HG03558 (cell line): ENCODE measurements at regions not wholly inside any gene's neighbourhood (a gene's known extent, or its start where the extent isn't known, plus 50 kb on each side); places are given as distances from the start of the nearest gene placed in this dataset.
"Not testable (repeated sequence)": the region's sequence is repeated elsewhere in the genome, so short reads cannot be mapped to it uniquely, and the experiment has no call there.

Experiments
- ATAC-seq: cut with Tn5 transposase; IDR thresholded peaks from one replicate; pipeline ENCODE4 v1.9.1; 2021; ENCODE audit warnings: moderate number of reproducible peaks; ENCODE audit not compliant: unreplicated experiment; ENCODE audit errors: extremely low read depth

- ATAC-seq, result peak; percentile 98
Observed at GRCh38 chr6:25147223-25147622, 132.0 kb upstream of the CARMIL1 start.

GRCh38 chr6:25150031-25150430 lies 129.1 kb upstream of the CARMIL1 start:
- ATAC-seq, result no peak

DNA sequence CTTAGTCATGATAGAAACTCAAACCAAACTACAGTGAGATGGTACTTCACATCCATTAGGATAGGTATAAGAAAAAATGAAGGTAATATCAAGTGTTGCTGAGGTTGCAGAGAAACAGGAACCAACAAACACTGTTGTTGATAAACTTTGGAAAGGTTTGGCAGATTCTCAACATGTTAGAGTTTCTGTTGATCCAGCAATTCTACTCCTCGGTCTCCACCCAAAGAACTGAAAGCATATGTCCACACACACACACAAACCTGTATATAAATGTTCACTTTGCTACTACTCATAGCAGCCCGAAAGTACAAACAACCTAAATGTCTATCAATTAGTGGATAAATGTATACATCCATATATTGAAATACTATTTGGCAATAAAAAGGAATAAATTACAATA lies 128.3 kb upstream of the CARMIL1 start:
- no peak for ATAC-seq

- ATAC-seq, result no peak
Observed at GRCh38 chr6:25153079-25153478, 126.1 kb upstream of the CARMIL1 start.

DNA sequence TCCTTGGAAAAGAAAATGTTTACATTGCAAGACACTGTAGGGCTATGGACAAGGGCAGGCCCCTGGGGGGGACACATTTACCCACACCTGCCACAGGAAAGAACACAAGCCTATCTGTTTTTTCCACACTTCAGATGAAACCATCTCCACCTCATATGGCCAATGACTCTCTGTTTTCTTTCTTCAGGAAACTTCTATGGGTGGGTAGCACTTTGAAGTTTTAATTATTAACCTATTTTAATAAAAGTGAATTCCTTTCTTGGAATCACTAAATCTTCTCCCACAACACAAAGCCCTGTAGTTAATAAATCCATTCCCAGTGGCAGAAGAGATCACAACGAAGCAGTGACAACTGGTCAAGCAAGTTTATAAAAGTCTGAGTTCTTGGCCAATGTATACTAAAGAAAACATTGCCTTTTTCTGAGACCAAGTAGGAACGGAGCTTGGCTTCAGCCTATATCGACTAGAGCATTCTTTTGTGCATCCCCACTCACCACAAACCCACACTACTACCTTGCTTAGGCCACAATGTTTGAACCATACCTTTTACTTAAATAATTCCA lies 125.1 kb upstream of the CARMIL1 start:
- ATAC-seq, result no peak

DNA sequence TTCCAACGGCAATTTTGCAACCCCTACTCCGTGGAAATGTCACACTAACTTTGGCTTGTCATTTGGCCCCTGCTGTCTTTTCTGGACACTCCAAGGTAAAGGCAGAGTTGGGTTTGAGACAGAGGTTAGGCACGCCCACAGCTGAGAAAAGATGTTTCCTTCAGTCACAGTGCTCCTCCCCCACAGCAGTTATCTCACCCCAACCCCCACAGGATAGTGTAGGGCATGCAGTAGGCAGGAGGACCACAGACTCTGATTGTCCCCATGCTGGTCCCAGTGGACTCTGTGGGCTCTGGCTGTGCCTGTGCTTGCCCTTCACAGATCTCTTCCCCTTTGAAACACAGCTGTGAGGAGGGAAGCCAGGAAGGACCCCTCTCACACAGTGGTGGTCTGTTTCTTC lies 124.0 kb upstream of the CARMIL1 start:
- ATAC-seq, result no peak

- no peak for ATAC-seq
Observed at GRCh38 chr6:25156123-25156522, 123.1 kb upstream of the CARMIL1 start.

GRCh38 chr6:25157183-25157582 lies 122.0 kb upstream of the CARMIL1 start:
- no peak for ATAC-seq

GRCh38 chr6:25157842-25158241 lies 121.3 kb upstream of the CARMIL1 start:
- ATAC-seq, result no peak

- not testable (repeated sequence) for ATAC-seq
Observed at GRCh38 chr6:25160134-25160533, 119.0 kb upstream of the CARMIL1 start.

DNA sequence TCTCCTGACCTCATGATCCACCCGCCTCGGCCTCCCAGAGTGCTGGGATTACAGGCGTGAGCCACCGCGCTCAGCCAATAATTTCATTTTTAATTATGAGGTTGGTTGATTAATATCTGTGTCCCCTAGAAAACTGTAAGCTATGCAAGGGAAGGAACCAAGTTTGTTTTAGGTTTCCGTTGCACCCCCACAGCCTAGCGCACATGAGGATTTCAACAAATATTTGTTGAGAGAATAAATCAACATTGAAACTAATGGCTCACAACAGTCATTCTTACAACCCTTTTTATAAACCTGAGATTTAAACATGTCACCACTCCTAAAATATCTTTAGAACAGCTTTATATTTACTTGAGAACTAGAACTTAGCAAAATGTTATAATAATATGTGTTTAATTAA lies 114.0 kb upstream of the CARMIL1 start:
- ATAC-seq, result no peak

- no peak for ATAC-seq
Observed at GRCh38 chr6:25165800-25166199, 113.4 kb upstream of the CARMIL1 start.

DNA sequence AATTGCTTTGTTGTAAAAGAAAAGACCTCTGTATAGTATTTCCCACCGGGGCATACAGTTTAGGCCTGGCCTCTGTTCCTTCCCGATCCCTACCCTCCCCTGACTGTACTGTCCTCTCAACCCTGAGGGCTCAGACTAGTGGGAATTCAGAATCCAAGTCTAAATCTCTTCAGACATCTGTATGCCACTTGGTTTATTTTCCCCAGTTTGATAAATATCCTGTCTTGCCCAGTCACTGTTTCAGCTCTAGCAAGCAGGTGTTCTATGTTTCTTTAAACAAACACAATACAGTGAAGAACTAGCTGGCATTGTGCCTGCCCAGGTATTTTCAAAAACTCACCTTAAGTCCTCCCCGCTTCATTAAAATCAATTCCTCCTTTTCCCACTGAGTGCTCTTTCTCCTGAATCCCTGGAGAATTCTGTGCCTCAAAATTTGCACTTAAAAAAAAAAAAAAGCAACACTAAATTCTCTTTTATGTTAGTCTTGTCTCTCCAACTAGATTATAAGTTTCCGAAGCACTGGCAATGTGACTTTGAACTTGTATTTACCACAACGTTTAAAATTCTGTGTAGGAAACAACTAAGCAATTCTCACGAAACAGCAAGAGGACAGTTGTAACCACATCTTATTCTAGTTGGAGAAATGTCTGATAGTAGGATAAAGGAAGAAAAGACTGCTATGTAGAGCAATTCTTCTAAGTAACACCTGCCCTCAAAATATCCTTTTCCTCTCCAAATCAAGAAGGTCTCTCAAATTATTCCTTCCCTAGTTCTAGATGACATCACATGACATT lies 112.0 kb upstream of the CARMIL1 start:
- ATAC-seq, result no peak

GRCh38 chr6:25167961-25168360 lies 111.2 kb upstream of the CARMIL1 start:
- ATAC-seq, result no peak

DNA sequence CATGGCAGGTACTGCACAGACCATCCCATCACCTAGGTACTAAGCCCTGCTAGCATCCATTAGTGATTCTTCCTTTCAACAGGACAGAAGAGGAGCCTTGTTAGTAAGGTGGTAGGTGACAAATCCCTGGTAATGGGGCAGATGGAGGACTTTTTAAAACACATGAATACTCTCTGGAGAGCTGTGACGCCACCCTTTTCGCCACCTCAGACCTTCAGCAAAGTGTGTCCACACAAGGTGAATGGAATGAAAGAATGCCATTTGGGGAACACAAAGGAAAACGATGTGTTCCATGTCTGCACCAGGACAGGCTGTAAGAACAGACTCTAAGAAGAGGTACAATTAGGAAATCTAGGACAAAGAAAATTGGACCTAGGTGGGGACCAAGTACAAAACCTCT lies 110.5 kb upstream of the CARMIL1 start:
- no peak for ATAC-seq

DNA sequence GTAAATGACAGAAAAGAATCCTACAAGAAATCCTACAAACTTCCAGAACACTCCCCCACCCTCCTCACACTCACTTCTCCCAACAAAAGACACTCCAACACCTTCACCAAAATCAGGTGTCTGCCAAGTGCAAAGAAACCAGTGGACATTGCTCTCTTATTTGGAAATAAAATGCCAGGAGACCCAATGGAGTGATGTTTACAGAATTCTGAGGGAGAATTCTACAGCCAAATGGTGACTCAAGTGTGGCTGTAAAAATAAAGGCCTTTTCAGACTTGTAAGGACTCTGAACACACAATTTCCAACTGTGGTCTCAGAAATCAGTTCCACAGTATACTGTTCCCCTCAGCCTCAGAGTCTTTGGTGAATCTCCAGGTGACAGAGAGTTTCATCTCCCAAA lies 109.6 kb upstream of the CARMIL1 start:
- ATAC-seq, result no peak

GRCh38 chr6:25169961-25170360 lies 109.2 kb upstream of the CARMIL1 start:
- ATAC-seq, result no peak

DNA sequence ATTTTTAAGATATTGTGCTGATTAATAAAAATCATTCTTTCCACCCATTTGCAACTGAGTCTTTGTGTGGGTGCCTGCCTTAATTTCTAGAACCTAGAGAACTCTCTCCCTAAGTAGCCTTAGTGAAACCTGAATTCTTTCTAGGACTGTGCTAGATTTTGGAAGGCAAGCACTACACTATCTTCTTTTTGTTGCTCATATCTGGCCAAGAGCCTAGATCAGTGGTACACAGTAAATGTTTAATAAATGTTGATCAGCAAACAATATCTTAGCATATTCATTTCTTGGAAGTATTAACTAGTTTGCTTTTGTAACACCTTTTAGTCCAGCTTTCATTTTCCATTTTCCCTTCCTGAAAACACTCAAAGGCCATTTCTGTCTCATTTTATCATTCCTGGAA lies 108.5 kb upstream of the CARMIL1 start:
- ATAC-seq, result no peak

GRCh38 chr6:25171301-25171700 lies 107.9 kb upstream of the CARMIL1 start:
- no peak for ATAC-seq

GRCh38 chr6:25172819-25173218 lies 106.4 kb upstream of the CARMIL1 start:
- ATAC-seq, result no peak

DNA sequence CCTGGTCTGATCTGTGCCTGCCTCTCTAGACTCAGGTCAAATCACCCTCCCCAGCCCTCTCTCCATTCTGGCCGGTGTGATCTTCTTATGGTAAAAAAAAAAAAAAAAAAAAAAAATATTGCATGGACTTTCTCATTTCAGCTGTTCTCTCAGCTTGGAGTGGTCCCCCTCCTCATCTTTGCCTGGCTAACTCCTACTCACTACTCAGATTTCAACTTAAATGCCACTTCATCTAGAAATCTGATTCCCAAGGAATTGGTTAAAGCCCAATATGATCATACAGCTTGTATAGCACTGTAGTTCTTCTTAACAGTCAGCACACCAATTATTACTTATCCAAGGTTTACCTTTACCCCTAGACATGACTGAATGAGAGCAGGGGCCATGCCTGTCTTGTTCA lies 105.9 kb upstream of the CARMIL1 start:
- ATAC-seq, result no peak

GRCh38 chr6:25173951-25174474 lies 105.2 kb upstream of the CARMIL1 start:
- no peak for ATAC-seq
